Keratinocyte (primary cell): ENCODE measurements at regions not wholly inside any gene's neighbourhood (a gene's known extent, or its start where the extent isn't known, plus 50 kb on each side); places are given as distances from the start of the nearest gene placed in this dataset.

Experiments used
- DNase-seq: peaks from one replicate; pipeline ENCODE4 v3.0.0-alpha.2; 2011; ENCODE audit warnings: low read depth, missing footprints, low spot score
- FAIRE-seq: peaks from 2 replicates; lab custom pipeline; 2011; peaks lifted over from hg19 to GRCh38; lab: Jason Lieb, UNC
- H2AFZ ChIP-seq: 2 replicates; pipeline ENCODE4 v1.6.0; 2012; ENCODE audit warnings: low read length, control low read depth, inconsistent platforms; ENCODE audit not compliant: control insufficient read depth
- H3K27ac ChIP-seq: 2 replicates; pipeline ENCODE4 v1.5.1; 2011; ENCODE audit warnings: low read length; ENCODE audit not compliant: control insufficient read depth, insufficient read depth
- H3K27me3 ChIP-seq: 3 replicates; pipeline ENCODE4 v1.6.0; 2011; ENCODE audit warnings: low read length; ENCODE audit not compliant: control insufficient read depth, insufficient read depth; ENCODE audit errors: extremely low read depth
- H3K36me3 ChIP-seq, 2 experiments: 2 replicates in 1 of 2; 3 replicates in 1 of 2; pipeline ENCODE4 v1.5.1; 2011; ENCODE audit warnings: low read length in 2 of 2, mild to moderate bottlenecking in 1 of 2; ENCODE audit not compliant: control insufficient read depth in 2 of 2, insufficient read depth in 2 of 2; ENCODE audit errors: extremely low read depth in 1 of 2
- H3K4me1 ChIP-seq: 3 replicates; pipeline ENCODE4 v1.5.1; 2011; ENCODE audit warnings: low read length; ENCODE audit not compliant: control insufficient read depth, insufficient read depth; ENCODE audit errors: extremely low read depth
- H3K4me2 ChIP-seq: 3 replicates; pipeline ENCODE4 v1.6.0; 2011; ENCODE audit warnings: low read depth, low read length; ENCODE audit not compliant: control insufficient read depth, insufficient read depth; ENCODE audit errors: extremely low read depth
- H3K4me3 ChIP-seq, 3 experiments: fragments of 200-600 bp in 1 of 3; sonication (generic) in 1 of 3; 2 replicates in 2 of 3; 3 replicates in 1 of 3; pipeline ENCODE4 v1.5.1; 2011 to 2016; ENCODE audit warnings: low read length in 3 of 3, mild to moderate bottlenecking in 3 of 3, control low read depth in 2 of 3, inconsistent platforms in 1 of 3, low read depth in 1 of 3, mixed read lengths in 1 of 3, mixed run types in 1 of 3, moderate library complexity in 1 of 3; ENCODE audit not compliant: control insufficient read depth in 2 of 3, insufficient read depth in 2 of 3; ENCODE audit errors: extremely low read depth in 1 of 3
- H3K79me2 ChIP-seq: 2 replicates; pipeline ENCODE4 v1.6.0; 2012; ENCODE audit warnings: low read length; ENCODE audit not compliant: control insufficient read depth, insufficient read depth
- H3K9ac ChIP-seq: 3 replicates; pipeline ENCODE4 v1.6.0; 2011; ENCODE audit warnings: low read length; ENCODE audit not compliant: control insufficient read depth, insufficient read depth; ENCODE audit errors: extremely low read depth
- H3K9me1 ChIP-seq: 3 replicates; pipeline ENCODE4 v1.6.0; 2011; ENCODE audit warnings: low read length; ENCODE audit not compliant: control insufficient read depth, insufficient read depth; ENCODE audit errors: extremely low read depth
- H3K9me3 ChIP-seq: 2 replicates; pipeline ENCODE4 v1.5.1; 2012; ENCODE audit warnings: low read depth, low read length; ENCODE audit not compliant: control insufficient read depth
- H4K20me1 ChIP-seq: 3 replicates; pipeline ENCODE4 v1.6.0; 2011; ENCODE audit warnings: low read length; ENCODE audit not compliant: control insufficient read depth, insufficient read depth; ENCODE audit errors: extremely low read depth
- EZH2 ChIP-seq: IDR thresholded peaks from one replicate; pipeline ENCODE4 v1.6.1; 2012; ENCODE audit warnings: inconsistent platforms, mild to moderate bottlenecking, low read length, moderate library complexity
- dilution Hi-C: fragments of 300-500 bp; cut with MboI; formaldehyde crosslinking; loops from one replicate; pipeline ENCODE4 v1.7.0; 2020; ENCODE audit warnings: low sequenced_read_pairs; ENCODE audit not compliant: extremely low pct_ligation_motif_present
- TF ChIP-seq, protein P1 (sequence below), 3 experiments: IDR thresholded peaks in 1 of 3; conservative IDR thresholded peaks in 1 of 3; optimal IDR thresholded peaks in 1 of 3; 2 replicates in 2 of 3; 3 replicates in 1 of 3; pipeline versions ENCODE3 to v1.5.1; 2011; ENCODE audit warnings: low read length in 3 of 3, mild to moderate bottlenecking in 3 of 3, moderate library complexity in 2 of 3, control low read depth in 1 of 3, inconsistent platforms in 1 of 3; ENCODE audit not compliant: insufficient read depth in 2 of 3; ENCODE audit errors: extremely low read depth in 1 of 3

DNA sequence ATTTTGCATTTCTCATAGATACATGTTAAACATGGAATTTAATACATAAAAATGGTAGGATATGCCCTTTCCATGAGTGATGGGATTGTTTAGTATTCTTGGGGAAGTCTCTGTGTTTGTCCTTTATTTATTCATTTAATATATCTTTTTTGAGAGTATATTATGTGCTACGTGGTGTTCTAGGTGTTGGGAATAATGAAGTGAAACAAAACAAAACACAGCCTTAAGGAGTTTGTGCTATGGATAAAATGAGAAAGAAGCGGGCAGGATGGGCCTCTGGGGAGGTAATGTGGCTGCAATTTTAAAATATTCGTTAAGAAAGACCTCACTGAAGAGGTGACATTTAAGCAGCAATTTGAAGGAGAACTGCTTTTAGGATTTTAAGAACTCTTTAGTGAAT, 851.5 kb downstream of the MAFB start:
- Histone ChIP-seq H3K9me3 (no peaks in the 10 kb centered on the region), H3K4me3 (no peak overlapping the region), H4K20me1 (no peaks in the 10 kb centered on the region), H3K9me1 (no peaks in the 10 kb centered on the region), H3K27ac (no peak overlapping the region), H3K9ac (no peak overlapping the region), H3K79me2 (no peaks in the 10 kb centered on the region), H3K4me1 (no peaks in the 10 kb centered on the region), H2AFZ (no peak overlapping the region), H3K36me3 (no peaks in the 10 kb centered on the region), H3K4me2 (no peak overlapping the region), H3K27me3 (no peaks in the 10 kb centered on the region)
- dilution Hi-C loops = no loop called here
- DNase-seq = no peak
- FAIRE-seq = no peak
- TF ChIP-seq, protein P1, sequence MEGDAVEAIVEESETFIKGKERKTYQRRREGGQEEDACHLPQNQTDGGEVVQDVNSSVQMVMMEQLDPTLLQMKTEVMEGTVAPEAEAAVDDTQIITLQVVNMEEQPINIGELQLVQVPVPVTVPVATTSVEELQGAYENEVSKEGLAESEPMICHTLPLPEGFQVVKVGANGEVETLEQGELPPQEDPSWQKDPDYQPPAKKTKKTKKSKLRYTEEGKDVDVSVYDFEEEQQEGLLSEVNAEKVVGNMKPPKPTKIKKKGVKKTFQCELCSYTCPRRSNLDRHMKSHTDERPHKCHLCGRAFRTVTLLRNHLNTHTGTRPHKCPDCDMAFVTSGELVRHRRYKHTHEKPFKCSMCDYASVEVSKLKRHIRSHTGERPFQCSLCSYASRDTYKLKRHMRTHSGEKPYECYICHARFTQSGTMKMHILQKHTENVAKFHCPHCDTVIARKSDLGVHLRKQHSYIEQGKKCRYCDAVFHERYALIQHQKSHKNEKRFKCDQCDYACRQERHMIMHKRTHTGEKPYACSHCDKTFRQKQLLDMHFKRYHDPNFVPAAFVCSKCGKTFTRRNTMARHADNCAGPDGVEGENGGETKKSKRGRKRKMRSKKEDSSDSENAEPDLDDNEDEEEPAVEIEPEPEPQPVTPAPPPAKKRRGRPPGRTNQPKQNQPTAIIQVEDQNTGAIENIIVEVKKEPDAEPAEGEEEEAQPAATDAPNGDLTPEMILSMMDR (optimal IDR thresholded peaks at IDR 0.05 in 1 of 3, IDR thresholded peaks at IDR 0.05 in 1 of 3, conservative IDR thresholded peaks at IDR 0.05 in 1 of 3; ENCODE audit: extremely low read depth in 1 of 3, insufficient read depth in 2 of 3, low read length in 3 of 3) = no peak
- TF ChIP-seq EZH2 = no peak

DNA sequence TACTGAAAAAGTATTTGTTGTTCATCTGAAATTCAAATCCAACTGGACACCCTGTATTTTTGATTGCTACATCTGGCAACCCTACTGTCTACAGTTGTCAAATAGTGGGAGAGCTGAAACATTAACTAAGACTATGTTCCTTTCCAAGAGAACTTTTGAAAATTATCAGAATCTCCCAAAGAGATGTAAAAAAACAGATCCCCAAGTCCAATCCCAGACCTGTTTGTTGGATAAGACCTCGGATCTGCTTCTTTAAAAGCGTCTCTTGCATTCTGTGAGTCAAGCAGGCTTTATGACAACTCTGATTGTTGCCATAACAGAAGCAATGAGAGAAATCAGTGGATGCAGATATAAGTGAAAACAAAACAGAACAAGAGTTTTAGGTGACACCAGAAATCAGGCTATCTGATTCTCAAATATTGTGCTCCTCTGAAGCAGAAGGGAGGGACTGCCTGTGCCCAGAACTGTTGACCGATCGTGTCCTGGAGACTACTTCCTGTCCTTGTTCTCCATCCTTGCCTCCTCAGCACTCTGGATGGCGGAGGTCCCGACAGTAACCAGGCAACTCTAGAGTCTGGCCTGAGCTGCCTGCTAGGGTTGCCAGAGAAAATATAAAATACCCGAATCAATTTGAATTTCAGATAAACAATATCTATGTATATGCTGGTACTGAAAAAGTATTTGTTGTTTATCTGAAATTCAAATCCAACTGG, 853.8 kb downstream of the MAFB start:
- Histone ChIP-seq H3K79me2 (no peaks in the 10 kb centered on the region), H3K9me1 (no peaks in the 10 kb centered on the region), H2AFZ (no peak overlapping the region), H4K20me1 (no peaks in the 10 kb centered on the region), H3K9ac (no peak overlapping the region), H3K27me3 (no peaks in the 10 kb centered on the region), H3K9me3 (no peaks in the 10 kb centered on the region), H3K36me3 (no peaks in the 10 kb centered on the region), H3K27ac (no peak overlapping the region), H3K4me2 (no peak overlapping the region), H3K4me3 (no peak overlapping the region), H3K4me1 (no peaks in the 10 kb centered on the region)
- TF ChIP-seq, protein P1 (optimal IDR thresholded peaks at IDR 0.05 in 1 of 3, IDR thresholded peaks at IDR 0.05 in 1 of 3, conservative IDR thresholded peaks at IDR 0.05 in 1 of 3; ENCODE audit: extremely low read depth in 1 of 3, insufficient read depth in 2 of 3, low read length in 3 of 3) = no peak
- TF ChIP-seq EZH2 = no peak
- dilution Hi-C loops = no loop called here
- FAIRE-seq = no peak
- DNase-seq = no peak
